Stomach (tissue), 8 donors: ENCODE measurements at regions not wholly inside any gene's neighbourhood (a gene's known extent, or its start where the extent isn't known, plus 50 kb on each side); places are given as distances from the start of the nearest gene placed in this dataset.

Experiments used
- DNase-seq, 2 donors: peaks; one replicate each; pipeline versions ENCODE4 v3.0.0 to v3.0.0-alpha.2; 2013 to 2019
- H3K27ac ChIP-seq, 5 donors: fragments of 200-600 bp in 4 of 5; sonication (generic) in 4 of 5; one replicate each; pipeline ENCODE4 v1.5.1; 2013 to 2019; ENCODE audit warnings: mild to moderate bottlenecking in 1 of 5, moderate library complexity in 1 of 5
- H3K27me3 ChIP-seq, 3 donors: fragments of 200-600 bp; sonication (generic); one replicate each; pipeline ENCODE4 v1.5.1; 2017 to 2019; ENCODE audit warnings: mixed run types in 1 of 3
- H3K36me3 ChIP-seq, 4 donors: fragments of 200-600 bp; sonication (generic); 1 replicate in 3 of 4; 2 replicates in 1 of 4; pipeline ENCODE4 v1.5.1; 2016 to 2019
- H3K4me1 ChIP-seq, 4 donors: fragments of 200-600 bp; sonication (generic); one replicate each; pipeline ENCODE4 v1.5.1; 2016 to 2019
- H3K4me3 ChIP-seq, 4 donors: fragments of 200-600 bp; sonication (generic) in 3 of 4; one replicate each; pipeline ENCODE4 v1.5.1; 2016 to 2019; ENCODE audit warnings: mild to moderate bottlenecking in 1 of 4
- H3K9me3 ChIP-seq, 4 donors: fragments of 200-600 bp; sonication (generic); one replicate each; pipeline ENCODE4 v1.5.1; 2016 to 2019
- EP300 ChIP-seq: sonication (generic); formaldehyde crosslinking; IDR thresholded peaks from one replicate; pipeline ENCODE4 v1.6.1; 2017; ENCODE audit warnings: antibody characterized with exemption
- POLR2A ChIP-seq, 4 donors: fragments of 450-650 bp; IDR thresholded peaks; one replicate each; pipeline ENCODE4 v1.6.1; 2016; ENCODE audit warnings: antibody characterized with exemption in 4 of 4, control low read depth in 2 of 4, mild to moderate bottlenecking in 1 of 4, moderate library complexity in 1 of 4
- POLR2AphosphoS5 ChIP-seq, 3 donors: sonication (generic); formaldehyde crosslinking; IDR thresholded peaks; one replicate each; pipeline ENCODE4 v1.6.1; 2016; ENCODE audit warnings: antibody characterized with exemption in 3 of 3
- WGBS, 5 donors: extraction: QIAGEN DNeasy Blood & Tissue Kit in 3 of 5; methylation state at CpG; one replicate each; pipeline versions ENCODE4 v1.1.5 to v1.1.7; 2013 to 2018; 5-methylcytosine and 5-hydroxymethylcytosine counted together
- intact Hi-C: fragments of 100-400 bp; cut with DNase I; formaldehyde crosslinking; loops from one replicate; pipeline ENCODE4 v1.15.1; 2023; ENCODE audit warnings: low total_unique reads
- TF ChIP-seq, protein P1 (sequence below), 7 experiments: fragments of 450-650 bp in 4 of 7; fragments of 200-600 bp in 3 of 7; sonication (generic) in 3 of 7; IDR thresholded peaks; one replicate each; pipeline ENCODE4 v1.5.1; 2016 to 2019; ENCODE audit warnings: antibody characterized with exemption in 7 of 7, control low read depth in 2 of 7, mild to moderate bottlenecking in 1 of 7
- donor health status: healthy with polysubstance abuse.
- donor health status: Bipolar disorder and iron deficiency.
- donor health status: healthy.

DNA sequence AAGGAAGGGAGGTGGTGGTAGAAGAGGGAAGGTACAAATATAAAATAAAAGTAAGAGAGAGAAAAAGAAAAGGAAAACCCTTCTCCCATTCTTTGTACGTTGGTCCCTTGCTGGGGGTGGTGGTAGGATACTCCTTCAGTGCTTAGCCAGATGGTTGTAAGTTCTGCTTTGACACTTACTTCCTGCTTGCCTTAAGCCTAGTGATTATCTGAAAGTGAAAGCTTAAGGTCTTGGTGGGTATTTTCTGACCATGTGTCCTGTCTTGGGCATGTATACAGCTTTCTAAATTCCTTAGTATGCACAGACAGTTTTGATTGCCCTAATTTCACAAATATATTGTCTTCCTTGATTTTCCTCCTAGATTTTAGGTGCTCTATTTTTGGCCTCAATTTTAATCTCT is 314.8 kb downstream of the PCDH17 start:
- 6 to 32% (median 25%) methylated on average over 1 of the region's 1 CpG for WGBS, 5 donors
- peaks cover 0 to 8% (median 3%) of the 10 kb centered on the region in 4 donors for H3K9me3 ChIP-seq
- TF ChIP-seq, protein P1, sequence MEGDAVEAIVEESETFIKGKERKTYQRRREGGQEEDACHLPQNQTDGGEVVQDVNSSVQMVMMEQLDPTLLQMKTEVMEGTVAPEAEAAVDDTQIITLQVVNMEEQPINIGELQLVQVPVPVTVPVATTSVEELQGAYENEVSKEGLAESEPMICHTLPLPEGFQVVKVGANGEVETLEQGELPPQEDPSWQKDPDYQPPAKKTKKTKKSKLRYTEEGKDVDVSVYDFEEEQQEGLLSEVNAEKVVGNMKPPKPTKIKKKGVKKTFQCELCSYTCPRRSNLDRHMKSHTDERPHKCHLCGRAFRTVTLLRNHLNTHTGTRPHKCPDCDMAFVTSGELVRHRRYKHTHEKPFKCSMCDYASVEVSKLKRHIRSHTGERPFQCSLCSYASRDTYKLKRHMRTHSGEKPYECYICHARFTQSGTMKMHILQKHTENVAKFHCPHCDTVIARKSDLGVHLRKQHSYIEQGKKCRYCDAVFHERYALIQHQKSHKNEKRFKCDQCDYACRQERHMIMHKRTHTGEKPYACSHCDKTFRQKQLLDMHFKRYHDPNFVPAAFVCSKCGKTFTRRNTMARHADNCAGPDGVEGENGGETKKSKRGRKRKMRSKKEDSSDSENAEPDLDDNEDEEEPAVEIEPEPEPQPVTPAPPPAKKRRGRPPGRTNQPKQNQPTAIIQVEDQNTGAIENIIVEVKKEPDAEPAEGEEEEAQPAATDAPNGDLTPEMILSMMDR (IDR thresholded peaks at IDR 0.05), result no peak
- no peak for TF ChIP-seq POLR2A (IDR thresholded peaks at IDR 0.05)
- no peaks in the 10 kb centered on the region for H3K27me3 ChIP-seq
- H3K36me3 ChIP-seq, result no peaks in the 10 kb centered on the region
- no peak overlapping the region for H3K27ac ChIP-seq
- intact Hi-C loops, result no loop called here
- DNase-seq, result peak in 1 of 2 donors; percentile 6
- no peaks in the 10 kb centered on the region for H3K4me1 ChIP-seq
- no peak overlapping the region for H3K4me3 ChIP-seq

DNA sequence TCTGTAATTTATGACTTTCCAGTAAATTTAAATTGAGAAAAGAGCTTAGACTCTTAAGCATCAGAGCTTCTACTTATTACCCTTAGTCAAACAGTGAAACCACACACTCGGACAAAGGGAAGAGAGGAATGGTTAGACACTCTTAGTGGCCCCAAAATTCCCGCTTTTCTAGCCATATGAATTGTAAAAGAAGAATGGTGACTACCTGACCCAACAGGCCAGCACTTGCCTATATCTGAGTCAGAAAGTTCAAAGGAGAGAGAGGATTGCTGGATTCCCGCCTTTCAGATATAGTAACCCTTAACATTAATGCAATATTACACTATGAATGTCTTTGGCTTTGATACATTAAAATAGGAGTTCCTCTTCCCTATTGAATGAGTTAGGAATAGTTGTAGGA is 317.3 kb downstream of the PCDH17 start:
- no peak overlapping the region for H3K27ac ChIP-seq
- 80 to 92% (median 85%) methylated on average over 3 of the region's 3 CpGs for WGBS, 5 donors
- H3K27me3 ChIP-seq, result no peaks in the 10 kb centered on the region
- H3K36me3 ChIP-seq, result no peaks in the 10 kb centered on the region
- TF ChIP-seq EP300 (no peak), POLR2A (IDR thresholded peaks at IDR 0.05) (no peak), POLR2AphosphoS5 (IDR thresholded peaks at IDR 0.05) (no peak)
- TF ChIP-seq, protein P1 (IDR thresholded peaks at IDR 0.05), result no peak
- H3K9me3 ChIP-seq, result peaks cover 0 to 8% (median 4%) of the 10 kb centered on the region in 4 donors
- no peak overlapping the region for H3K4me3 ChIP-seq
- no peaks in the 10 kb centered on the region for H3K4me1 ChIP-seq
- intact Hi-C loops, result no loop called here
- no peak for DNase-seq

DNA sequence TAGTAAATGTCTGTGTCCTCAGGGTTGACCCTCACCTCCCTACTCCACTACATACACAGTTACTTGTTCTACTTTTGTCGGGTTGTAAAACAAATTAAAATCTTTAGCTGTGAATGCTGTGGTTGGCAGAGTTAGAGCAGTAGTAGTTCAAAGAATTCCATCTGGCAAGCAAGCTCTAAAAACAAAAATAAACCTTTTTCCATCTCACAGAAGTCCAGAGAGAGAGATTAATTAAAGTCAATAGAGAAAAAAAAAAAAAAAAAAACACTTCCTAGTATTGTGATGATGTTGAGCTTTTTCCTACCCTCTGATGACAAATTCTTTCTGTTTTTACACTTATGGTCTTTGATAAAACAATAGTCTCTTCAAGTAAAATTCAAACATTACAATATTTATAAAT is 338.4 kb downstream of the PCDH17 start:
- no peaks in the 10 kb centered on the region for H3K4me1 ChIP-seq
- no peaks in the 10 kb centered on the region for H3K36me3 ChIP-seq
- H3K27ac ChIP-seq, result no peak overlapping the region
- intact Hi-C loops, result no loop called here
- H3K27me3 ChIP-seq, result no peaks in the 10 kb centered on the region
- no peak overlapping the region for H3K4me3 ChIP-seq
- H3K9me3 ChIP-seq, result peaks cover 0 to 17% (median 2%) of the 10 kb centered on the region in 4 donors
- WGBS, 5 donors, result 26 to 48% (median 37%) methylated on average over 1 of the region's 1 CpG
- TF ChIP-seq POLR2A (IDR thresholded peaks at IDR 0.05) (no peak), EP300 (no peak), POLR2AphosphoS5 (IDR thresholded peaks at IDR 0.05) (no peak)
- TF ChIP-seq, protein P1 (IDR thresholded peaks at IDR 0.05), result no peak
- DNase-seq, result peak in 1 of 2 donors; percentile 3

DNA sequence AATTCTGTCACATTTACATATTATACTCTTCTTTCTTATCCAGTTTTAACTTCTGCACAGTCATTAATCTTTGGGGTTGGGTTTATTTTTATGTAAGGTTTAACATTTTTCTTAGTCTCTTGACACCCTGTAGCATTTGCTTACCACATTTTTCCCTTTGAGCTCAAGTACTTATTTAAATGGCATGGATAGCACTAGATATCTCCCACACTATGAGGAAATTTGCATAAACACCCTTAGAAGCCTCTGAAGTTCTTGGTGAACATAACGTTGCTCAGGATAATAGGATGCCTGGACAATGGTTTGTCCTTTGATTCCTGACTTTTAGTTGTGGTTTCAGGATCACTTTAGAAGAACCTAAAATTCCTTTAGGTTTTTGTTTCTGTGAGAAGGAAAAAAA is 338.9 kb downstream of the PCDH17 start:
- intact Hi-C loops, result no loop called here
- Histone ChIP-seq H3K27me3 (no peaks in the 10 kb centered on the region), H3K9me3 (peaks cover 0 to 17% (median 2%) of the 10 kb centered on the region in 4 donors), H3K27ac (no peak overlapping the region), H3K36me3 (no peaks in the 10 kb centered on the region), H3K4me1 (no peaks in the 10 kb centered on the region), H3K4me3 (no peak overlapping the region)
- TF ChIP-seq POLR2A (IDR thresholded peaks at IDR 0.05), result no peak
- no peak for TF ChIP-seq EP300
- TF ChIP-seq, protein P1 (IDR thresholded peaks at IDR 0.05), result no peak
- TF ChIP-seq POLR2AphosphoS5 (IDR thresholded peaks at IDR 0.05), result no peak
- 31 to 43% (median 38%) methylated on average over 1 of the region's 1 CpG for WGBS, 5 donors
- no peak for DNase-seq
